NCI-H1092 treated with DMSO at 0.1 percent for 48 hours (cell line): ENCODE measurements at regions not wholly inside any gene's neighbourhood (a gene's known extent, or its start where the extent isn't known, plus 50 kb on each side); places are given as distances from the start of the nearest gene placed in this dataset.

Experiments used
- DNase-seq: peaks from one replicate; lab custom pipeline; 2025; lab: John Stamatoyannopoulos, UW

GRCh38 chr1:193614275-193614674 lies 427.9 kb upstream of the B3GALT2 start:
- no peak for DNase-seq

- no peak for DNase-seq
These were observed 426.6 kb upstream of the B3GALT2 start for GRCh38 chr1:193613041-193613440.

GRCh38 chr1:193609592-193609991 lies 423.2 kb upstream of the B3GALT2 start:
- DNase-seq: no peak

GRCh38 chr1:193607787-193608186 lies 421.4 kb upstream of the B3GALT2 start:
- DNase-seq: no peak

- no peak for DNase-seq
These were observed 419.6 kb upstream of the B3GALT2 start for GRCh38 chr1:193606035-193606434.

- DNase-seq: no peak
These were observed 416.3 kb upstream of the B3GALT2 start for GRCh38 chr1:193602705-193603104.

GRCh38 chr1:193593147-193593885 lies 406.9 kb upstream of the B3GALT2 start:
- DNase-seq: no peak

GRCh38 chr1:193592317-193592716 lies 405.9 kb upstream of the B3GALT2 start:
- DNase-seq: no peak

GRCh38 chr1:193590102-193590501 lies 403.7 kb upstream of the B3GALT2 start:
- DNase-seq: no peak

GRCh38 chr1:193589597-193590040 lies 403.2 kb upstream of the B3GALT2 start:
- DNase-seq: peak; percentile 93

- peak; percentile 64 for DNase-seq
These were observed 402.1 kb upstream of the B3GALT2 start for GRCh38 chr1:193588311-193589082.

GRCh38 chr1:193584731-193585239 lies 398.4 kb upstream of the B3GALT2 start:
- DNase-seq: no peak

GRCh38 chr1:193581341-193581740 lies 394.9 kb upstream of the B3GALT2 start:
- peak; percentile 10 for DNase-seq

- no peak for DNase-seq
These were observed 394.0 kb upstream of the B3GALT2 start for GRCh38 chr1:193580419-193580818.

GRCh38 chr1:193579323-193579722 lies 392.9 kb upstream of the B3GALT2 start:
- no peak for DNase-seq

- no peak for DNase-seq
These were observed 388.5 kb upstream of the B3GALT2 start for GRCh38 chr1:193574913-193575312.

GRCh38 chr1:193569983-193570269 lies 383.5 kb upstream of the B3GALT2 start:
- no peak for DNase-seq

GRCh38 chr1:193569096-193569982 lies 382.9 kb upstream of the B3GALT2 start:
- DNase-seq: no peak

- DNase-seq: no peak
These were observed 382.1 kb upstream of the B3GALT2 start for GRCh38 chr1:193568512-193568911.

- DNase-seq: no peak
These were observed 381.5 kb upstream of the B3GALT2 start for GRCh38 chr1:193567937-193568336.

- no peak for DNase-seq
These were observed 380.3 kb upstream of the B3GALT2 start for GRCh38 chr1:193566735-193567134.

GRCh38 chr1:193565971-193566577 lies 379.7 kb upstream of the B3GALT2 start:
- DNase-seq: no peak
